ENCODE measurements at regions not wholly inside any gene's neighbourhood (a gene's known extent, or its start where the extent isn't known, plus 50 kb on each side); places are given as distances from the start of the nearest gene placed in this dataset.

GRCh38 chr12:91763654-91764370, 381.8 kb downstream of the BTG1 start:
- Histone ChIP-seq H3K36me3 (no peaks in the 10 kb centered on the region), H3K4me1 (no peaks in the 10 kb centered on the region), H3K4me3 (no peak overlapping the region), H3K27ac (no peak overlapping the region), H3K9me3 (peaks cover 0 to 17% of the 10 kb centered on the region in 2 donors), H3K27me3 (no peaks in the 10 kb centered on the region)
- no peak for DNase-seq (ENCODE audit: low spot score)
- TF ChIP-seq, protein P1, sequence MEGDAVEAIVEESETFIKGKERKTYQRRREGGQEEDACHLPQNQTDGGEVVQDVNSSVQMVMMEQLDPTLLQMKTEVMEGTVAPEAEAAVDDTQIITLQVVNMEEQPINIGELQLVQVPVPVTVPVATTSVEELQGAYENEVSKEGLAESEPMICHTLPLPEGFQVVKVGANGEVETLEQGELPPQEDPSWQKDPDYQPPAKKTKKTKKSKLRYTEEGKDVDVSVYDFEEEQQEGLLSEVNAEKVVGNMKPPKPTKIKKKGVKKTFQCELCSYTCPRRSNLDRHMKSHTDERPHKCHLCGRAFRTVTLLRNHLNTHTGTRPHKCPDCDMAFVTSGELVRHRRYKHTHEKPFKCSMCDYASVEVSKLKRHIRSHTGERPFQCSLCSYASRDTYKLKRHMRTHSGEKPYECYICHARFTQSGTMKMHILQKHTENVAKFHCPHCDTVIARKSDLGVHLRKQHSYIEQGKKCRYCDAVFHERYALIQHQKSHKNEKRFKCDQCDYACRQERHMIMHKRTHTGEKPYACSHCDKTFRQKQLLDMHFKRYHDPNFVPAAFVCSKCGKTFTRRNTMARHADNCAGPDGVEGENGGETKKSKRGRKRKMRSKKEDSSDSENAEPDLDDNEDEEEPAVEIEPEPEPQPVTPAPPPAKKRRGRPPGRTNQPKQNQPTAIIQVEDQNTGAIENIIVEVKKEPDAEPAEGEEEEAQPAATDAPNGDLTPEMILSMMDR (IDR thresholded peaks at IDR 0.05), result no peak

- H3K36me3 ChIP-seq, result no peaks in the 10 kb centered on the region
- no peak for DNase-seq (ENCODE audit: low spot score)
- H3K27ac ChIP-seq, result no peak overlapping the region
- H3K4me3 ChIP-seq, result no peak overlapping the region
- H3K4me1 ChIP-seq, result no peaks in the 10 kb centered on the region
- peaks cover 0 to 24% of the 10 kb centered on the region in 2 donors for H3K9me3 ChIP-seq
- no peaks in the 10 kb centered on the region for H3K27me3 ChIP-seq
- TF ChIP-seq, protein P1 (IDR thresholded peaks at IDR 0.05), result no peak
Measured at GRCh38 chr12:91753649-91754048, 392.0 kb downstream of the BTG1 start.

- DNase-seq (ENCODE audit: low spot score), result no peak
- Histone ChIP-seq H3K4me1 (no peaks in the 10 kb centered on the region), H3K27me3 (no peaks in the 10 kb centered on the region), H3K4me3 (no peak overlapping the region), H3K9me3 (no peaks in the 10 kb centered on the region), H3K27ac (no peak overlapping the region), H3K36me3 (no peaks in the 10 kb centered on the region)
- TF ChIP-seq, protein P1 (IDR thresholded peaks at IDR 0.05), result no peak
Measured at GRCh38 chr12:91746976-91747375, 398.7 kb downstream of the BTG1 start.

DNA sequence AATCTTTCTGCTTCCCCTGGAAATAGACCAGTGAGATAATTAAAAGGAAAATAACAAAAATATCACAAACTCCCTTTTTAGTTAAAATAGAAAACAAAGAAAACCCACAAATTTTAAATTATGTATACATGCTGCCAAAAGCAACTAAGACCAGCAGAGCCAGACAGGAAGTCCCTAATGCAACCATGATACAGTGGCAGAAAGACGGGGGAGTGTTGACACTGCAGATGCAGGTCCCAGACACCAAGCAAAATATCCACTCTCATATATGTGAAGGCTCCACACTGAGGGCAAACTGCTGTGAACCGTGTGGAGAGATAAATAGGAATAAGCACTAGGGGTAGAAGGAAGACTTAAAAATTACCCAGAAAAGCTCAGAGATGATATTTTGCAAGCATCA, 401.0 kb downstream of the BTG1 start:
- no peak for DNase-seq (ENCODE audit: low spot score)
- Histone ChIP-seq H3K36me3 (no peaks in the 10 kb centered on the region), H3K27ac (no peak overlapping the region), H3K4me3 (no peak overlapping the region), H3K4me1 (no peaks in the 10 kb centered on the region), H3K27me3 (no peaks in the 10 kb centered on the region), H3K9me3 (no peaks in the 10 kb centered on the region)
- TF ChIP-seq, protein P1 (IDR thresholded peaks at IDR 0.05), result no peak

DNA sequence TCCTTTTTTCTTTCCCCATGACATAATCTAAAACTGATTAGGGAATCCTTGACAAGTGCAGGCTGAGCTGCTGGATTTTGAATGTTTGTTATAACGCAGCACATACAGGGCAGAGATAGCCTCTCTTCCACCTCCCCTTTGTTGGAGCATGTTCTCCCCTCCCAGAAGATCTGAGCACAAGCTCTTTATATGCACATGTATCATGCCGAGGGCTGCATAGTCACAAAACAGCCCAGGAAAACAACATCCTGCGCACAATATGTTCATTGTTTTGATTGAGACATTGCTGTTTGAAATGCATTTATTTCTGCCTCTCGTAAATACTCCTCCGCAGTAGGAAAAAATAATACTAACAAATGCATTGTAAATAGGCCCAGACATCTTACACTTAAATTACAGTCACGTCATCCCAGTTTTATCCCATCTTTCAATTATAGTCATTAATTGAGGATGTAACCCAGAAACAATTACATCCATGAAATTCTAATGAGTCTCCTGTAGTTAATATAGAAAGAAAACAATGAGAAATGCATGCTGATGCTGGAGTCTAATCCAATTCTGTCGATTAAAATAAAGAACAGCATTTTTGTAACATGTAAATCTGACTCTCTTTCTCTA, 401.8 kb downstream of the BTG1 start:
- no peaks in the 10 kb centered on the region for H3K27me3 ChIP-seq
- no peak for DNase-seq (ENCODE audit: low spot score)
- no peak overlapping the region for H3K27ac ChIP-seq
- H3K36me3 ChIP-seq, result no peaks in the 10 kb centered on the region
- H3K9me3 ChIP-seq, result no peaks in the 10 kb centered on the region
- no peak overlapping the region for H3K4me3 ChIP-seq
- H3K4me1 ChIP-seq, result no peaks in the 10 kb centered on the region
- TF ChIP-seq, protein P1 (IDR thresholded peaks at IDR 0.05), result no peak

All from right atrium auricular region (tissue), 2 donors.